Posterior vena cava (tissue), 2 donors: ENCODE measurements at regions not wholly inside any gene's neighbourhood (a gene's known extent, or its start where the extent isn't known, plus 50 kb on each side); places are given as distances from the start of the nearest gene placed in this dataset.

Source experiments
- DNase-seq: peaks from one replicate; pipeline ENCODE4 v3.0.0-alpha.2; 2020; ENCODE audit warnings: low spot score
- intact Hi-C, 2 donors: fragments of 100-400 bp; cut with DNase I; formaldehyde crosslinking; loops; one replicate each; pipeline versions ENCODE4 v1.14.1 to v1.14.2; 2022 to 2023
- donor health status: DM: yes; HTN: yes; CAD: no.
- donor health status: DM: yes; HTN: yes; CAD: no.

GRCh38 chr11:122305426-122306320, 189.7 kb upstream of the BLID start:
- intact Hi-C loops, result no loop called here
- DNase-seq, result no peak

- DNase-seq, result no peak
- intact Hi-C loops, result no loop called here
These were observed 189.0 kb upstream of the BLID start for GRCh38 chr11:122304973-122305372.

GRCh38 chr11:122304306-122304705, 188.3 kb upstream of the BLID start:
- intact Hi-C loops, result no loop called here
- no peak for DNase-seq

GRCh38 chr11:122294041-122294440, 178.0 kb upstream of the BLID start:
- intact Hi-C loops, result no loop called here
- DNase-seq, result no peak

- no peak for DNase-seq
- intact Hi-C loops, result no loop called here
These were observed 177.4 kb upstream of the BLID start for GRCh38 chr11:122293296-122294023.

GRCh38 chr11:122287401-122287800, 171.4 kb upstream of the BLID start:
- intact Hi-C loops, result no loop called here
- no peak for DNase-seq

GRCh38 chr11:122285070-122285988, 169.3 kb upstream of the BLID start:
- intact Hi-C loops, result no loop called here
- DNase-seq, result no peak

- intact Hi-C loops, result no loop called here
- no peak for DNase-seq
These were observed 164.9 kb upstream of the BLID start for GRCh38 chr11:122280870-122281269.

- intact Hi-C loops, result no loop called here
These were observed 163.2 kb upstream of the BLID start for GRCh38 chr11:122279194-122279593.

GRCh38 chr11:122277493-122277892, 161.5 kb upstream of the BLID start:
- no peak for DNase-seq

More at GRCh38 chr11:122279194-122279593, 163.2 kb upstream of the BLID start:
- DNase-seq, result no peak

GRCh38 chr11:122276221-122276620, 160.2 kb upstream of the BLID start:
- intact Hi-C loops, result no loop called here
- DNase-seq, result no peak

More at GRCh38 chr11:122277493-122277892, 161.5 kb upstream of the BLID start:
- intact Hi-C loops, result no loop called here

- intact Hi-C loops, result no loop called here
- no peak for DNase-seq
These were observed 159.5 kb upstream of the BLID start for GRCh38 chr11:122275508-122275907.

GRCh38 chr11:122273476-122274191, 157.6 kb upstream of the BLID start:
- DNase-seq, result no peak
- intact Hi-C loops, result no loop called here

- intact Hi-C loops, result no loop called here
- DNase-seq, result no peak
These were observed 155.7 kb upstream of the BLID start for GRCh38 chr11:122271745-122272144.

GRCh38 chr11:122271137-122271536, 155.1 kb upstream of the BLID start:
- intact Hi-C loops, result no loop called here
- no peak for DNase-seq

GRCh38 chr11:122270535-122270934, 154.5 kb upstream of the BLID start:
- intact Hi-C loops, result no loop called here

GRCh38 chr11:122269824-122270223, 153.8 kb upstream of the BLID start:
- intact Hi-C loops, result no loop called here
- DNase-seq, result no peak

More at GRCh38 chr11:122270535-122270934, 154.5 kb upstream of the BLID start:
- no peak for DNase-seq

- intact Hi-C loops, result no loop called here
These were observed 152.7 kb upstream of the BLID start for GRCh38 chr11:122268601-122269130.

GRCh38 chr11:122267602-122268001, 151.6 kb upstream of the BLID start:
- DNase-seq, result no peak
- intact Hi-C loops, result no loop called here

More at GRCh38 chr11:122268601-122269130, 152.7 kb upstream of the BLID start:
- DNase-seq, result no peak
